ENCODE measurements at regions not wholly inside any gene's neighbourhood (a gene's known extent, or its start where the extent isn't known, plus 50 kb on each side); places are given as distances from the start of the nearest gene placed in this dataset.

DNA sequence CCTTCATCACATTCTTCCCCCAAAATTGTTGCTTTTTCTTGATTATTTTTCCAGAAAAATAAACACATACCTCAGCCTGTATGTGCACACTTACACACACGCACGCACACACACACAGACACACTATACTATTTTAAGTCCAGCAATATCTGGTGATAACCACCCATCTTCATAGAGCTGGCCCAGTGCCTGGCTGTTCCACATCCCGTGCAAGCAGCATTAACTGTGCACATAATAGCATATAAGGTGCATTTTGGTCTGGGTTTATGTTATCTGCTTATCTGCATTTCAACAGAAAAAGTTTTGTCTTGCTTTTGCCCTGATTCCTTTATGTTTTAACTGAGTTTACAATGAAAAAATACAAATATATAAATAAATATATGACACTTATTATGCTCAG is 143.1 kb upstream of the KLF6 start:
- Histone ChIP-seq H2BK15ac (ENCODE audit: low read depth, low read length) (no peak overlapping the region), H2BK5ac (ENCODE audit: insufficient read length, low read length) (no peak overlapping the region), H3T11ph (ENCODE audit: low read length) (no peak overlapping the region), H3K4me2 (ENCODE audit: insufficient read depth, insufficient read length, low read length) (no peak overlapping the region), H3K18ac (ENCODE audit: insufficient read length, low read depth, low read length) (no peak overlapping the region), H2AK5ac (ENCODE audit: insufficient read length, low read length) (no peak overlapping the region), H2BK120ac (ENCODE audit: low read depth, low read length, poor library complexity, severe bottlenecking) (no peak overlapping the region), H3K4ac (ENCODE audit: low read depth, low read length) (no peak overlapping the region), H3K9ac (ENCODE audit: extremely low read depth, insufficient read length, low read length) (no peak overlapping the region), H3K27ac (ENCODE audit: insufficient read length, low read depth, low read length) (no peak overlapping the region), H3K14ac (ENCODE audit: insufficient read depth, low read length) (no peak overlapping the region), H3K56ac (ENCODE audit: insufficient read length, low read depth, low read length) (no peak overlapping the region), H3K9me3 (ENCODE audit: control insufficient read depth, low read depth, low read length) (no peaks in the 10 kb centered on the region), H2BK12ac (ENCODE audit: insufficient read length, low read depth, low read length) (no peak overlapping the region), H3K79me2 (ENCODE audit: insufficient read depth, low read length) (no peaks in the 10 kb centered on the region), H4K91ac (ENCODE audit: insufficient read length, low read depth, low read length) (no peak overlapping the region), H4K5ac (ENCODE audit: insufficient read length, low read depth, low read length) (no peak overlapping the region), H4K20me1 (ENCODE audit: control insufficient read depth, insufficient read depth, insufficient read length) (no peaks in the 10 kb centered on the region), H2AFZ (ENCODE audit: low read length) (no peak overlapping the region), H3K4me1 (ENCODE audit: insufficient read depth, low read length) (no peaks in the 10 kb centered on the region), H3K27me3 (ENCODE audit: insufficient read depth, low read length) (no peaks in the 10 kb centered on the region), H3K23me2 (ENCODE audit: insufficient read length, low read depth, low read length, poor library complexity, severe bottlenecking) (no peaks in the 10 kb centered on the region), H3K23ac (ENCODE audit: insufficient read length, low read depth, low read length) (no peak overlapping the region), H3K79me1 (ENCODE audit: insufficient read depth, low read depth, low read length, poor library complexity, severe bottlenecking) (no peaks in the 10 kb centered on the region), H4K8ac (replicated peaks; ENCODE audit: insufficient read length, low read depth, low read length) (no peak overlapping the region), H2BK20ac (ENCODE audit: low read depth, low read length, poor library complexity, severe bottlenecking) (no peak overlapping the region)
- WGBS (ENCODE audit: extremely low coverage, insufficient read length, low lambda C conversion rate), result no CpG with 5 or more reads among the region's 3 CpGs
- Mint-ChIP-seq H3K9me3 (no peaks in the 10 kb centered on the region), H3K27me3 (ENCODE audit: low read depth) (peaks cover 2% of the 10 kb centered on the region; the same call in 1 of the 2 replicates), H3K27ac (no peak overlapping the region), H3K36me3 (ENCODE audit: insufficient read depth in 1 of 3, low read depth in 3 of 3) (no peaks in the 10 kb centered on the region; a peak in 1 of 7 replicates), H3K4me1 (peaks cover 4% of the 10 kb centered on the region in 2 experiments; a peak in 2 of 4 replicates), H3K4me3 (no peak overlapping the region)
- no peak for DNase-seq
- TF ChIP-seq CTCF (conservative IDR thresholded peaks at IDR 0.05), result no peak
